A673 (cell line): ENCODE measurements at regions not wholly inside any gene's neighbourhood (a gene's known extent, or its start where the extent isn't known, plus 50 kb on each side); places are given as distances from the start of the nearest gene placed in this dataset.

ENCODE experiments used
- BruUV-seq: library from RNA; stranded (reverse); fragments of 400-500 nt; replicated peaks from 2 replicates; lab custom pipeline; 2021; lab: Mats Ljungman, UMichigan
- CTCF ChIA-PET: fragments of 300-600 bp; sonication (Branson Sonifier 250); formaldehyde crosslinking; loops from one replicate; lab custom pipeline; 2022; ENCODE audit warnings: antibody characterized with exemption; lab: Charles Lee
- POLR2A ChIA-PET: fragments of 300-600 bp; sonication (Branson Sonifier 250); formaldehyde crosslinking; loops from one replicate; lab custom pipeline; 2022; ENCODE audit warnings: antibody characterized with exemption; ENCODE audit not compliant: low non-redundant PET; lab: Charles Lee
- DNase-seq: peaks from one replicate; pipeline ENCODE4 v3.0.0-alpha.2; 2015; ENCODE audit warnings: low spot score
- H3K27ac ChIP-seq: fragments of 200-600 bp; sonication (generic); 2 replicates; pipeline ENCODE4 v1.5.1; 2016; ENCODE audit warnings: mixed run types, low read depth, mild to moderate bottlenecking, mixed read lengths, antibody characterized with exemption, low read length; ENCODE audit not compliant: poor library complexity, severe bottlenecking
- H3K27me3 ChIP-seq: fragments of 200-600 bp; sonication (generic); replicated peaks from 2 replicates; pipeline ENCODE4 v1.6.1; 2017; ENCODE audit warnings: mixed run types, low read depth, mild to moderate bottlenecking, mixed read lengths, antibody characterized with exemption, low read length; ENCODE audit not compliant: insufficient read depth, poor library complexity
- H3K36me3 ChIP-seq: fragments of 200-600 bp; sonication (generic); 2 replicates; pipeline ENCODE4 v1.6.1; 2016; ENCODE audit warnings: mixed run types, mild to moderate bottlenecking, mixed read lengths, antibody characterized with exemption, low read length; ENCODE audit not compliant: insufficient read depth, poor library complexity, severe bottlenecking
- H3K4me1 ChIP-seq: fragments of 200-600 bp; sonication (generic); 2 replicates; pipeline ENCODE4 v1.6.1; 2017; ENCODE audit warnings: mixed run types, mild to moderate bottlenecking, mixed read lengths, antibody characterized with exemption, low read length; ENCODE audit not compliant: insufficient read depth, poor library complexity, severe bottlenecking
- H3K4me3 ChIP-seq: fragments of 200-600 bp; sonication (generic); 2 replicates; pipeline ENCODE4 v1.5.1; 2016; ENCODE audit warnings: low read depth, mixed run types, mild to moderate bottlenecking, mixed read lengths, low read length; ENCODE audit not compliant: poor library complexity, severe bottlenecking
- H3K9me3 ChIP-seq: fragments of 200-600 bp; sonication (generic); 2 replicates; pipeline ENCODE4 v1.6.1; 2016; ENCODE audit warnings: mixed run types, low read depth, mild to moderate bottlenecking, mixed read lengths, antibody characterized with exemption, low read length; ENCODE audit not compliant: poor library complexity, severe bottlenecking
- EZH2 ChIP-seq: fragments of 200-600 bp; sonication (generic); IDR thresholded peaks from 2 replicates; pipeline ENCODE4 v1.6.1; 2017; ENCODE audit warnings: borderline replicate concordance, low read depth, mild to moderate bottlenecking, mixed read lengths, antibody characterized with exemption, low read length; ENCODE audit not compliant: poor library complexity, severe bottlenecking
- intact Hi-C: fragments of 100-400 bp; cut with micrococcal nuclease; formaldehyde crosslinking; loops from one replicate; pipeline ENCODE4 v1.10.0; 2022; ENCODE audit not compliant: unreplicated experiment
- TF ChIP-seq, protein P1 (sequence below): fragments of 300-800, 200-600 bp; sonication (generic); conservative IDR thresholded peaks from 2 replicates; pipeline ENCODE4 v1.5.1; 2017; ENCODE audit warnings: low read depth, mild to moderate bottlenecking, antibody characterized with exemption, low read length, moderate library complexity, mixed read lengths

GRCh38 chr4:134879019-134879418 is 677.4 kb upstream of the PABPC4L start:
- CTCF ChIA-PET, result no interaction called here
- Histone ChIP-seq H3K27ac (no peak overlapping the region), H3K27me3 (no peaks in the 10 kb centered on the region), H3K9me3 (no peaks in the 10 kb centered on the region), H3K4me3 (no peak overlapping the region), H3K4me1 (no peaks in the 10 kb centered on the region), H3K36me3 (no peaks in the 10 kb centered on the region)
- DNase-seq, result no peak
- intact Hi-C loops, result no loop called here
- no TSS peak for BruUV-seq
- POLR2A ChIA-PET, result no interaction called here
- TF ChIP-seq, protein P1, sequence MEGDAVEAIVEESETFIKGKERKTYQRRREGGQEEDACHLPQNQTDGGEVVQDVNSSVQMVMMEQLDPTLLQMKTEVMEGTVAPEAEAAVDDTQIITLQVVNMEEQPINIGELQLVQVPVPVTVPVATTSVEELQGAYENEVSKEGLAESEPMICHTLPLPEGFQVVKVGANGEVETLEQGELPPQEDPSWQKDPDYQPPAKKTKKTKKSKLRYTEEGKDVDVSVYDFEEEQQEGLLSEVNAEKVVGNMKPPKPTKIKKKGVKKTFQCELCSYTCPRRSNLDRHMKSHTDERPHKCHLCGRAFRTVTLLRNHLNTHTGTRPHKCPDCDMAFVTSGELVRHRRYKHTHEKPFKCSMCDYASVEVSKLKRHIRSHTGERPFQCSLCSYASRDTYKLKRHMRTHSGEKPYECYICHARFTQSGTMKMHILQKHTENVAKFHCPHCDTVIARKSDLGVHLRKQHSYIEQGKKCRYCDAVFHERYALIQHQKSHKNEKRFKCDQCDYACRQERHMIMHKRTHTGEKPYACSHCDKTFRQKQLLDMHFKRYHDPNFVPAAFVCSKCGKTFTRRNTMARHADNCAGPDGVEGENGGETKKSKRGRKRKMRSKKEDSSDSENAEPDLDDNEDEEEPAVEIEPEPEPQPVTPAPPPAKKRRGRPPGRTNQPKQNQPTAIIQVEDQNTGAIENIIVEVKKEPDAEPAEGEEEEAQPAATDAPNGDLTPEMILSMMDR, result no peak
- TF ChIP-seq EZH2, result no peak

- H3K27me3 ChIP-seq, result no peaks in the 10 kb centered on the region
- no peaks in the 10 kb centered on the region for H3K4me1 ChIP-seq
- H3K36me3 ChIP-seq, result no peaks in the 10 kb centered on the region
- TF ChIP-seq, protein P1, result no peak
- TF ChIP-seq EZH2, result no peak
- H3K4me3 ChIP-seq, result no peak overlapping the region
- DNase-seq, result no peak
- BruUV-seq, result no TSS peak
- no peak overlapping the region for H3K27ac ChIP-seq
- H3K9me3 ChIP-seq, result no peaks in the 10 kb centered on the region
- intact Hi-C loops, result no loop called here
- POLR2A ChIA-PET, result no interaction called here
- CTCF ChIA-PET, result no interaction called here
Observed at GRCh38 chr4:134867027-134867426, 665.4 kb upstream of the PABPC4L start.

GRCh38 chr4:134865675-134866074 is 664.1 kb upstream of the PABPC4L start:
- H3K4me1 ChIP-seq, result no peaks in the 10 kb centered on the region
- no peak for DNase-seq
- intact Hi-C loops, result no loop called here
- H3K4me3 ChIP-seq, result no peak overlapping the region
- TF ChIP-seq EZH2, result no peak
- TF ChIP-seq, protein P1, result no peak
- H3K36me3 ChIP-seq, result no peaks in the 10 kb centered on the region
- H3K9me3 ChIP-seq, result no peaks in the 10 kb centered on the region
- no TSS peak for BruUV-seq
- CTCF ChIA-PET, result no interaction called here
- POLR2A ChIA-PET, result no interaction called here
- H3K27me3 ChIP-seq, result no peaks in the 10 kb centered on the region
- H3K27ac ChIP-seq, result no peak overlapping the region
